Adipocyte (in vitro differentiated cells): ENCODE measurements at regions not wholly inside any gene's neighbourhood (a gene's known extent, or its start where the extent isn't known, plus 50 kb on each side); places are given as distances from the start of the nearest gene placed in this dataset.
"Not testable (repeated sequence)": the region's sequence is repeated elsewhere in the genome, so short reads cannot be mapped to it uniquely, and the experiment has no call there.

Experiments
- DNase-seq: peaks from one replicate; pipeline ENCODE4 v3.0.0-alpha.2; 2015; ENCODE audit warnings: low read depth
- H3K27me3 ChIP-seq: replicated peaks from 2 replicates; pipeline ENCODE4 v1.7.0; 2013; ENCODE audit warnings: mild to moderate bottlenecking, low read length, moderate library complexity; ENCODE audit not compliant: control insufficient read depth, insufficient read depth
- H3K36me3 ChIP-seq: 2 replicates; pipeline ENCODE4 v1.7.0; 2013; ENCODE audit warnings: low read length, mild to moderate bottlenecking, moderate library complexity; ENCODE audit not compliant: control insufficient read depth, insufficient read depth, severe bottlenecking
- H3K4me1 ChIP-seq: 2 replicates; pipeline ENCODE4 v1.7.0; 2013; ENCODE audit warnings: mild to moderate bottlenecking, low read length, moderate library complexity; ENCODE audit not compliant: control insufficient read depth, insufficient read depth
- H3K4me3 ChIP-seq: 2 replicates; pipeline ENCODE4 v1.7.0; 2013; ENCODE audit warnings: mild to moderate bottlenecking, low read length, moderate library complexity
- H3K9ac ChIP-seq: 2 replicates; pipeline ENCODE4 v1.7.0; 2013; ENCODE audit warnings: mild to moderate bottlenecking, low read length, moderate library complexity
- H3K9me3 ChIP-seq: 2 replicates; pipeline ENCODE4 v1.7.0; 2013; ENCODE audit warnings: mild to moderate bottlenecking, low read length, moderate library complexity; ENCODE audit not compliant: control insufficient read depth

DNA sequence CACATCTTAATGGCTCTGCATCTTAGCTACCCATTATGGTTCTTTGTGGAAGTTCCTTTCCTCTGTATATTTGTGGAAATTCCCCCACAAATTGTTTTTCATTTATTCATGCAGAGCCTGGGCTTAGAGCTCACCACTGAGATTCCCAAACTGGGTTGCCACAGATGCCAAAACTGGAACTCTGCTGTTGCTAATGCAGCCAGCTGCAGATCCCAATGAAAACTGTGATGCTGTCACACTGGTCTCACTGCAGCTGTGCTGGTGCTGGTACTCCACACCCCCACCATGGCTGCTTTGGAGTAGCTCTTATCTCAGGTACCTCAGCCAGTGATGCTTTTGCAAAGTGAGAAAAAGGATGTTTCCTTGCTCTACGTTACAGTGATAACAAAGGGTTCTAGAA is 87.7 kb downstream of the DCK start:
- H3K9ac ChIP-seq = no peak overlapping the region
- peaks cover 14% of the 10 kb centered on the region for H3K27me3 ChIP-seq
- H3K4me3 ChIP-seq = no peak overlapping the region
- no peaks in the 10 kb centered on the region for H3K36me3 ChIP-seq
- H3K4me1 ChIP-seq = no peaks in the 10 kb centered on the region
- H3K9me3 ChIP-seq = no peaks in the 10 kb centered on the region
- no peak for DNase-seq

DNA sequence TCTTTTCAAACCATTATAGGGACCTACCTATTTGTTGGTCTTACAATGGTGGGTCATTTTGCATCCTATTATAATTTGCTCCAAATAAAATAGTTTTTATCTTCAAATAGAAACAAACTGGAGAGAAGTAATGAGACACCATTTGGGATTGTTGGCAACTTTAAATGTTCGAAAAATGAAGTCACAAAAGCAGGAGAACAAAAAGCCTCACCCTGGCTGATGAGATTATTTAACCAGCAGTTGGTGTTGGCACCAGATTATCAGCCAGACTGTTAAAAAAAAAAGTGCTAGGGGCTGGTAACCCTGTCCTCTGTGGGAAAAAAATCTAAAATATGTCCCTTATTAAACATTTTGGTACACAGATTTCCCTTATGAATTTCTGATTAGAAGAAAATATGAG is 100.3 kb downstream of the DCK start:
- Histone ChIP-seq H3K36me3 (no peaks in the 10 kb centered on the region), H3K4me1 (no peaks in the 10 kb centered on the region), H3K9me3 (no peaks in the 10 kb centered on the region), H3K4me3 (no peak overlapping the region), H3K27me3 (no peaks in the 10 kb centered on the region), H3K9ac (no peak overlapping the region)
- no peak for DNase-seq

DNA sequence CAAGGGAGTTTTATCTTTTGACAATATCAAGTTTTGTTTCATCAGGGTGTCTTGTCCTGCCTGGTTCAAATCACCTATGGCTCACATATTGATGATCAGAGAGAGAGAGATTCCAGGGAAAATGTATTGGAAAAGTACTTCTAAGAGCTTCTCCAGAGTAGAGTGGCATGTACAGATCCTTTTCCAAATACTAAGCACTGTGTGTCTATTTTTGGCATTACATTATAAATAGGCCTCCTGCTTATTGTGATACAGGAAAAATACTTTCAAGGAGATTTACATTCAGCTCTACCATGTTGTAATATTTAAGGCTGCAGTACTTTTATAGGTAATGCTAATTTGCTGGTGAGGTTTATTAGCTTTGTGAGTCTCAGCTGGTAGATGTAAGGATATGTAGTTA is 100.8 kb downstream of the DCK start:
- no peaks in the 10 kb centered on the region for H3K36me3 ChIP-seq
- H3K4me3 ChIP-seq = no peak overlapping the region
- H3K4me1 ChIP-seq = no peaks in the 10 kb centered on the region
- H3K27me3 ChIP-seq = no peaks in the 10 kb centered on the region
- DNase-seq = no peak
- no peak overlapping the region for H3K9ac ChIP-seq
- no peaks in the 10 kb centered on the region for H3K9me3 ChIP-seq

DNA sequence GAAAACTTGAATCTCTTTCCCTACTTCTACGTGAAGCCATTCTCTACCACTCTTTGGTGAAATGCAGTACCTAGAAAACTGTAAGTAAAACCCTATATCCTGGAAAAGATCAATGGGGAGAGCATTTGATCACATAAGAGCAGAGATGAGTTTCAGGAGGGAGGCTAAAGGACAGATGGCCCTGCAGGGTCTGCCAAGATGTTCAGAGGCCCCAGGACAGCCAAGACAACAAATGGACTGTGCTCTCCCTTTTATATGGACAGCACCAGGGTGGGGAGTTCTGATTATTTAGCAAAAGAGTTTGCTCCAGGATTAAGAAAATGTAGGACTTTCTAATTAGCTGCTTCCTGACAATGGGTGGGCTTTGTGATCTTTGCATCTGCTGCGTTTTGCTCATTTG is 101.7 kb downstream of the DCK start:
- H3K9ac ChIP-seq = no peak overlapping the region
- H3K27me3 ChIP-seq = no peaks in the 10 kb centered on the region
- no peak overlapping the region for H3K4me3 ChIP-seq
- DNase-seq = no peak
- H3K4me1 ChIP-seq = no peaks in the 10 kb centered on the region
- H3K9me3 ChIP-seq = no peaks in the 10 kb centered on the region
- H3K36me3 ChIP-seq = no peaks in the 10 kb centered on the region

DNA sequence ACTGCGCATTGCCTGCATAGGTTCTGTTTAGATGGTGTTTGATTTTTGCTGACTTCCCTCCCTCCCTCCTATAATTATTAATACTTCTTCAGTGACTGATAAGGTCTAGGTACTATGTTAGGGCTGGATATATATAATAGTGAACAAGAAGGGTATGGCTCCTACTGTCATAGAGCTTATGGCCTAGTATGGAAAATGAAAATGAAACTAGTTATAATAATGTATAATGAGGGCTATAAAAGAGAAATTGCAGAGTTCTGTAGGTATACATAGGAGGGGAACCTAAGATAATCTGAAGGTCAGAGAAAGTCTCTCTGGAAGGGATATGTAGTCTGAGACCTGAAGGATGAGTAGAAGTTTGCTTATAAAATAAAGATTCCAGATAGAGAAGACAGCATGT is 102.1 kb downstream of the DCK start:
- Histone ChIP-seq H3K9me3 (no peaks in the 10 kb centered on the region), H3K4me1 (no peaks in the 10 kb centered on the region), H3K4me3 (no peak overlapping the region), H3K36me3 (no peaks in the 10 kb centered on the region), H3K9ac (no peak overlapping the region), H3K27me3 (no peaks in the 10 kb centered on the region)
- DNase-seq = no peak

DNA sequence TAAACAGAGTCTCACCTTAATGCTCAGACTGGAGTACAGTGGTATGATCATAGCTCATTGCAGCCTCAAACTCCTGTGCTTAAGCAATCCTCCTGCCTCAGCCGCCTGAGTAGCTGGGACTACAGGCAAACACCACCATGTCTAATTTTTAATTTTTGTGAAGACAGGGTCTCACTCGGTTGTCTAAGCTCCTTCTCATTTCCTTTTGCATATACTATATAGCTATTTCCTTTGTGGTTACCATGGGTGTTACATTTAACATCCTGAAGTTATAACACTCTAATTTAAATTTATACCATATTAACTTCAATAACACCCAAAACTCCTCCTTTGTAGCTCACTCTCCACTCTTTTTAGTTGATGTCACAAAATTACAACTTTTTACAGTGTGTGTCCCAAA is 114.3 kb downstream of the DCK start:
- Histone ChIP-seq H3K4me3 (no peak overlapping the region), H3K4me1 (no peaks in the 10 kb centered on the region), H3K27me3 (no peaks in the 10 kb centered on the region), H3K9ac (no peak overlapping the region), H3K9me3 (no peaks in the 10 kb centered on the region), H3K36me3 (no peaks in the 10 kb centered on the region)
- DNase-seq = no peak

DNA sequence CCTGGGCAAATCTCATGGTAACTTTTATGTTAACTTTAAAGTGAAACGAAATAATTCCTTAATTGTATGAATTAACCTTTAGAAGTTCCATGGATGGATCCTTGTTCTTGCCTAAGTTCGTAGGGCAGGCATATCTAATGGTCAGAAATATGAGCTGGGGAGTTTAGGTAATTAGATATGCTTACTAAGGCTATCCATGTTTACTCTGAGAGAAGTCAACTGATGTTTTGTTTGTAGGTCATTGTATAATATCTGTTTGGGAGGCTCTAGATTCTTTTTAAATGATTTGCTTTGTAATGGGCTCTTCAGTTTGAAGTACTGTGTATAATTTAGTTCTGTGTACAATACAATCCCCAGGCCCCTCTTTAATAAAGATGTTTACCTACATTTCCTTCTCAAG is 117.0 kb downstream of the DCK start:
- no peak overlapping the region for H3K4me3 ChIP-seq
- H3K27me3 ChIP-seq = no peaks in the 10 kb centered on the region
- H3K9me3 ChIP-seq = no peaks in the 10 kb centered on the region
- H3K9ac ChIP-seq = no peak overlapping the region
- H3K4me1 ChIP-seq = no peaks in the 10 kb centered on the region
- no peak for DNase-seq
- H3K36me3 ChIP-seq = no peaks in the 10 kb centered on the region

DNA sequence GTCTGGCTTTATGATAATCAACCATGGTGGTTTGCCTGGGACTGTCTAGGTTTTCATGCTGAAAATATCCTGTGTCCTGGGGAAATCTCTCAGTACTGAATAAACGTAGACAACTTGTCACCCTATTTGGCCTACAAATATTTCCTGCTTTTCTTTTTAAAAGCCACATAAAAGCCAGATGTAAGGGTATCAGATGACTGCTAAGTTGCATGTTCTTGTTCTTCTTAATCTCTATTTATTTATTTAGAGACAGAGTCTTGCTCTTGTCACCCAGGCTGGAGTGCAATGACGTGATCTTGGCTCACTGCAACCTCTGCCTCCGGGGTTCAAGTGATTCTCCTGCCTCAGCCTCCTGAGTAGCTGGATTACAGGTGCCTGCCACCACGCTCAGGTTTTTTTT is 117.7 kb downstream of the DCK start:
- H3K27me3 ChIP-seq, H3K9me3 ChIP-seq, DNase-seq, H3K4me3 ChIP-seq, H3K36me3 ChIP-seq, H3K4me1 ChIP-seq, H3K9ac ChIP-seq: not testable (repeated sequence)

DNA sequence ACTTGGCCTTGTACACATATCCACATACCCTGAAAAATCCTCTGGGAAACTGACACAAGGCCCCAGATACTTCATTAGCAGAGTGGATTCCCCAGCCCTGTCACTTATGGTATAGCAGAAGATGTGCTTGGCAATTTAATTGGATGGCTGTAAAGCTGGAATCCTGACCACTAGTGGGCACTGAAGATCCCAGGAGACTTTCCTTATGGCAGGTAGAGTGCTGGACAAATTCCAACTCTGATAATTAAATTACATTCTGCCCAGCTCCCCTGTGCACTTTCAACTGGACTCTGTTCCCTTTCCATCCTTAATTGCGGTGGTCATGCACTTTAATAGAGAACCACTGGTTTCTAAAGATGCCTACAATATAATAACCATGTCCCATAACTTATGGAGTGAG is 119.8 kb downstream of the DCK start:
- Histone ChIP-seq H3K27me3 (no peaks in the 10 kb centered on the region), H3K9ac (no peak overlapping the region), H3K4me3 (no peak overlapping the region), H3K36me3 (no peaks in the 10 kb centered on the region), H3K9me3 (no peaks in the 10 kb centered on the region), H3K4me1 (no peaks in the 10 kb centered on the region)
- no peak for DNase-seq

DNA sequence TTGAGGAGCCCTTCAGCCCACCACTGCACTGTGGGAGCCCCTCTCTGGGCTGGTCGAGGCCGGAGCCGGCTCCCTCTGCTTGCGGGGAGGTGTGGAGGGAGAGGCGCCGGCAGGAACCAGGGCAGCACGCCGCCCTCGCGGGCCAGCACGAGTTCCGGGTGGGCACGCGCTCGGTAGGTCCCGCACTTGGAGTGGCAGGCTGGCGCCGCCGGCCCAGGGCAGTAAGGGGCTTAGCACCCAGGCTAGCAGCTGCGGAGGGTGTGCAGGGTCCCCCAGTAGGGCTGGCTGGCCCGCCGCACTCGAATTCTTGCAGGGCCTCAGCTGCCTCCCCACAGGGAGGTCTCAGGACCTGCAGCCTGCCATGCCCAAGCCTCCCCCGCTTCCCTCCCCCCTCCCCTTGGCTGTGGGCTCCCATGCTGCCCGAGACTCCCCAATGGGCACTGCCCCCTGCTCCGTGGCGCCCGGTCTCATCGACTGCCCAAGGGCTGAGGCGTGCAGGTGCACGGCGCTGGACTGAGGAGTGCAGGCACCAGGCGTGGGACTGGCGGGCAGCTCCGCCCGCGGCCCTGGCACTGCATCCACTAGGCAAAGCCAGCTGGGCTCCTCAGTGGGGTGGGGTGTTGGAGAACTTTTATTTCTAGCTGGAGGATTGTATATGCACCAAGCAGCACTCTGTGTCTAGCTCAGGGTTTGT is 127.5 kb downstream of the DCK start:
- H3K36me3 ChIP-seq = no peaks in the 10 kb centered on the region
- no peak for DNase-seq

DNA sequence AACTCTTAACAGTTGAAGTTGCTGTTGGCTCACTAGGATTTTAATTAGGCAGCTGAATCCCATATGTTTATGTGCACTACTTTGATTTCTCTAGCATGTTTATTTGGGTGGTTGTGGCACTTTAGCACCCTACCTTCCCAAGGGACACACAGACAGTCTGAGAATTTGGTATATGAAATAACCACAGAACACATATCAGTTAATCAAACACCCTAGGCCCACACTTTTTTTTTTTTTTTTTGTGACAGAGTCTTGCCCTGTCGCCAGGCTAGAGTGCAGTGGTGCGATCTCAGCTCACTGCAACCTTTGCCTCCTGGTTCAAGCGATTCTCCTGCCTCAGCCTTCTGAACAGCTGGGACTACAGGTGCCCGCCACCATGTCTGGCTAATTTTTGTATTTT is 130.5 kb downstream of the DCK start:
- Histone ChIP-seq H3K9ac (no peak overlapping the region), H3K9me3 (no peaks in the 10 kb centered on the region), H3K4me3 (no peak overlapping the region), H3K4me1 (no peaks in the 10 kb centered on the region), H3K27me3 (no peaks in the 10 kb centered on the region), H3K36me3 (no peaks in the 10 kb centered on the region)
- DNase-seq = no peak

More for the DNA sequence above, 127.5 kb downstream of the DCK start:
- Histone ChIP-seq H3K4me1 (no peaks in the 10 kb centered on the region), H3K4me3 (no peak overlapping the region), H3K27me3 (no peaks in the 10 kb centered on the region), H3K9ac (no peak overlapping the region), H3K9me3 (no peaks in the 10 kb centered on the region)

DNA sequence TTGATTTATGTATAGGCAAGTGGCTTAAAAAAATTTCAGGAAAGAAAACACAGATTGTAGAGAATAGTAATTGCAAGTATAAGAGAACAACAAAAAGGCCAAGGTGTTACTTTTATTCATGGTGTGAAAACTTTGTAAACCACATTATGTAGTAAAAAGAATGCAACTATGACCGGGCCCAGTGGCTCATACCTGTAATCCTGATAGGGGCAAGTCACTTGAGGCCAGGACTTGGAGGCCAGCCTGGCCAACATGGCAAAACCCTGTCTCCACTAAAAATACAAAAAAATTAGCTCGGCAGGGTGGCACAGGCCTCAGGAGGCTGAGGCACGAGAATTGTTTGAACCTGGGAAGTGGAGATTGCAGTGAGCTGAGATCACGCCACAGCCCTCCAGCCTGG is 131.7 kb downstream of the DCK start:
- Histone ChIP-seq H3K4me3 (no peak overlapping the region), H3K9ac (no peak overlapping the region), H3K9me3 (no peaks in the 10 kb centered on the region), H3K4me1 (no peaks in the 10 kb centered on the region), H3K27me3 (no peaks in the 10 kb centered on the region), H3K36me3 (no peaks in the 10 kb centered on the region)
- DNase-seq = no peak
